C4-2B (cell line): ENCODE measurements at regions not wholly inside any gene's neighbourhood (a gene's known extent, or its start where the extent isn't known, plus 50 kb on each side); places are given as distances from the start of the nearest gene placed in this dataset.

Source experiments
- CTCF ChIP-seq: fragments of 450-650 bp; conservative IDR thresholded peaks from 2 replicates; pipeline ENCODE4 v1.5.1; 2017; ENCODE audit warnings: mild to moderate bottlenecking
- ZFX ChIP-seq: fragments of 450-650 bp; IDR thresholded peaks from 2 replicates; pipeline ENCODE4 v1.6.1; 2017

GRCh38 chr12:76276499-76277151, 71.6 kb downstream of the BBS10 start:
- TF ChIP-seq CTCF (no peak), ZFX (no peak)
